ENCODE measurements at regions not wholly inside any gene's neighbourhood (a gene's known extent, or its start where the extent isn't known, plus 50 kb on each side); places are given as distances from the start of the nearest gene placed in this dataset.

DNA sequence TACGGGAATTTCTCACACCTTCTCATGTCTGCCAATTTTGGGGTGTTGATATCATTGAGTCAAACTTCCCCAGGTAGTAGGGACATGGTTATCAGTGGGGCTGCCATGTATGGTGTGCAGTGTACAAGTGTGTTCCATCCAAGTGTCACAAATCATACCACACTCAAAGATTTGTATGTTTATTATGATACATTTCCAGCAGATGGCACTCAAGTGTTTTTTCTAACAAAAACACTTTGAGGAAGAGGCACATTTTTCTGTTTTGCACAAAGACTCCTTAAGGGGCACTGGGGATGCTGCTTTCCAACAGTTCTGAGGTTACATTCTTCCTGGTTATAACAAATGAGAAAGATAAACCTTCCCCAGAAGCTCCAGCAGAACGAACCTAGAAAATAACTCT, 414.5 kb downstream of the REEP3 start:
- TF ChIP-seq, protein P1, sequence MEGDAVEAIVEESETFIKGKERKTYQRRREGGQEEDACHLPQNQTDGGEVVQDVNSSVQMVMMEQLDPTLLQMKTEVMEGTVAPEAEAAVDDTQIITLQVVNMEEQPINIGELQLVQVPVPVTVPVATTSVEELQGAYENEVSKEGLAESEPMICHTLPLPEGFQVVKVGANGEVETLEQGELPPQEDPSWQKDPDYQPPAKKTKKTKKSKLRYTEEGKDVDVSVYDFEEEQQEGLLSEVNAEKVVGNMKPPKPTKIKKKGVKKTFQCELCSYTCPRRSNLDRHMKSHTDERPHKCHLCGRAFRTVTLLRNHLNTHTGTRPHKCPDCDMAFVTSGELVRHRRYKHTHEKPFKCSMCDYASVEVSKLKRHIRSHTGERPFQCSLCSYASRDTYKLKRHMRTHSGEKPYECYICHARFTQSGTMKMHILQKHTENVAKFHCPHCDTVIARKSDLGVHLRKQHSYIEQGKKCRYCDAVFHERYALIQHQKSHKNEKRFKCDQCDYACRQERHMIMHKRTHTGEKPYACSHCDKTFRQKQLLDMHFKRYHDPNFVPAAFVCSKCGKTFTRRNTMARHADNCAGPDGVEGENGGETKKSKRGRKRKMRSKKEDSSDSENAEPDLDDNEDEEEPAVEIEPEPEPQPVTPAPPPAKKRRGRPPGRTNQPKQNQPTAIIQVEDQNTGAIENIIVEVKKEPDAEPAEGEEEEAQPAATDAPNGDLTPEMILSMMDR (IDR thresholded peaks at IDR 0.05): no peak
- no peak for TF ChIP-seq POLR2A (IDR thresholded peaks at IDR 0.05)

Measured in body of pancreas (tissue), 4 donors.